ENCODE measurements at regions not wholly inside any gene's neighbourhood (a gene's known extent, or its start where the extent isn't known, plus 50 kb on each side); places are given as distances from the start of the nearest gene placed in this dataset.

- Histone ChIP-seq H3K4me3 (no peak overlapping the region), H3K27me3 (replicated peaks in 1 of 7) (peaks cover 0 to 45% (median 0%) of the 10 kb centered on the region in 7 donors), H3K9me3 (no peaks in the 10 kb centered on the region), H3K36me3 (no peaks in the 10 kb centered on the region), H3K4me1 (no peaks in the 10 kb centered on the region), H3K27ac (no peak overlapping the region)
- TF ChIP-seq POLR2AphosphoS5 (IDR thresholded peaks at IDR 0.05) (no peak), CTCF (IDR thresholded peaks at IDR 0.05 in 8 of 11, conservative IDR thresholded peaks at IDR 0.05 in 3 of 11) (no peak), POLR2A (IDR thresholded peaks at IDR 0.05) (no peak)
- intact Hi-C loops (cut with DNase I; ENCODE audit: low total_unique reads) = no loop called here
- no peak for DNase-seq
- WGBS, 5 donors = 80 to 92% (median 88%) methylated on average over 5 of the region's 5 CpGs
Observed at GRCh38 chr3:66552846-66553245, 52.0 kb upstream of the LRIG1 start.

- H3K4me3 ChIP-seq = no peak overlapping the region
- H3K27ac ChIP-seq = no peak overlapping the region
- intact Hi-C loops (cut with DNase I; ENCODE audit: low total_unique reads) = no loop called here
- WGBS, 5 donors = 77 to 88% (median 83%) methylated on average over 11 of the region's 11 CpGs
- no peaks in the 10 kb centered on the region for H3K36me3 ChIP-seq
- TF ChIP-seq CTCF (IDR thresholded peaks at IDR 0.05 in 8 of 11, conservative IDR thresholded peaks at IDR 0.05 in 3 of 11) (no peak), POLR2AphosphoS5 (IDR thresholded peaks at IDR 0.05) (no peak), POLR2A (IDR thresholded peaks at IDR 0.05) (no peak)
- DNase-seq = no peak
- peaks cover 0 to 45% (median 0%) of the 10 kb centered on the region in 7 donors for H3K27me3 ChIP-seq (replicated peaks in 1 of 7)
- no peaks in the 10 kb centered on the region for H3K4me1 ChIP-seq
- no peaks in the 10 kb centered on the region for H3K9me3 ChIP-seq
Observed at GRCh38 chr3:66553441-66554113, 52.8 kb upstream of the LRIG1 start.

- Histone ChIP-seq H3K4me1 (no peaks in the 10 kb centered on the region), H3K9me3 (peaks cover 0 to under 1% (median 0%) of the 10 kb centered on the region in 8 donors), H3K27me3 (replicated peaks in 1 of 7) (peaks cover 0 to 45% (median 0%) of the 10 kb centered on the region in 7 donors), H3K4me3 (no peak overlapping the region), H3K36me3 (no peaks in the 10 kb centered on the region), H3K27ac (no peak overlapping the region)
- TF ChIP-seq POLR2AphosphoS5 (IDR thresholded peaks at IDR 0.05) (no peak), CTCF (IDR thresholded peaks at IDR 0.05 in 8 of 11, conservative IDR thresholded peaks at IDR 0.05 in 3 of 11) (no peak), POLR2A (IDR thresholded peaks at IDR 0.05) (no peak)
- 79 to 95% (median 93%) methylated on average over 1 of the region's 1 CpG for WGBS, 5 donors
- DNase-seq = no peak
- intact Hi-C loops (cut with DNase I; ENCODE audit: low total_unique reads) = no loop called here
Observed at GRCh38 chr3:66554178-66554577, 53.4 kb upstream of the LRIG1 start.

GRCh38 chr3:66555214-66555844 lies 54.5 kb upstream of the LRIG1 start:
- 70 to 82% (median 74%) methylated on average over 4 of the region's 4 CpGs for WGBS, 5 donors
- intact Hi-C loops (cut with DNase I; ENCODE audit: low total_unique reads) = no loop called here
- TF ChIP-seq CTCF (IDR thresholded peaks at IDR 0.05 in 8 of 11, conservative IDR thresholded peaks at IDR 0.05 in 3 of 11) (no peak), POLR2AphosphoS5 (IDR thresholded peaks at IDR 0.05) (no peak)
- H3K27me3 ChIP-seq (replicated peaks in 1 of 7) = peaks cover 0 to 45% (median 0%) of the 10 kb centered on the region in 7 donors
- peaks cover 0 to 12% (median 7%) of the 10 kb centered on the region in 8 donors for H3K9me3 ChIP-seq
- no peaks in the 10 kb centered on the region for H3K36me3 ChIP-seq
- DNase-seq = no peak
- H3K4me1 ChIP-seq = no peaks in the 10 kb centered on the region
- H3K4me3 ChIP-seq = no peak overlapping the region
- H3K27ac ChIP-seq = no peak overlapping the region

Data from spleen (tissue), 11 donors.